WI38 (cell line): ENCODE measurements at regions not wholly inside any gene's neighbourhood (a gene's known extent, or its start where the extent isn't known, plus 50 kb on each side); places are given as distances from the start of the nearest gene placed in this dataset.

ENCODE experiments used
- H3K4me3 ChIP-seq: 2 replicates; pipeline ENCODE4 v1.5.1; 2011; ENCODE audit warnings: low read depth, mild to moderate bottlenecking, control low read depth, low read length
- CTCF ChIP-seq: IDR thresholded peaks from 2 replicates; pipeline ENCODE4 v1.5.1; 2012; ENCODE audit warnings: low read depth, mild to moderate bottlenecking, control low read depth, low read length

GRCh38 chr9:16025627-16026026 lies 472.8 kb downstream of the CCDC171 start:
- H3K4me3 ChIP-seq = no peak overlapping the region
- no peak for TF ChIP-seq CTCF

GRCh38 chr9:16026886-16027285 lies 474.0 kb downstream of the CCDC171 start:
- TF ChIP-seq CTCF = no peak
- no peak overlapping the region for H3K4me3 ChIP-seq

GRCh38 chr9:16028548-16028947 lies 475.7 kb downstream of the CCDC171 start:
- no peak overlapping the region for H3K4me3 ChIP-seq
- TF ChIP-seq CTCF = no peak

- no peak for TF ChIP-seq CTCF
- H3K4me3 ChIP-seq = no peak overlapping the region
These were observed 476.3 kb downstream of the CCDC171 start for GRCh38 chr9:16029046-16029615.

GRCh38 chr9:16029796-16030363 lies 477.0 kb downstream of the CCDC171 start:
- TF ChIP-seq CTCF = no peak
- no peak overlapping the region for H3K4me3 ChIP-seq

GRCh38 chr9:16030528-16031185 lies 477.8 kb downstream of the CCDC171 start:
- TF ChIP-seq CTCF = no peak
- H3K4me3 ChIP-seq = no peak overlapping the region

- TF ChIP-seq CTCF = no peak
- H3K4me3 ChIP-seq = no peak overlapping the region
These were observed 478.6 kb downstream of the CCDC171 start for GRCh38 chr9:16031486-16031885.
